ENCODE measurements at regions not wholly inside any gene's neighbourhood (a gene's known extent, or its start where the extent isn't known, plus 50 kb on each side); places are given as distances from the start of the nearest gene placed in this dataset.

DNA sequence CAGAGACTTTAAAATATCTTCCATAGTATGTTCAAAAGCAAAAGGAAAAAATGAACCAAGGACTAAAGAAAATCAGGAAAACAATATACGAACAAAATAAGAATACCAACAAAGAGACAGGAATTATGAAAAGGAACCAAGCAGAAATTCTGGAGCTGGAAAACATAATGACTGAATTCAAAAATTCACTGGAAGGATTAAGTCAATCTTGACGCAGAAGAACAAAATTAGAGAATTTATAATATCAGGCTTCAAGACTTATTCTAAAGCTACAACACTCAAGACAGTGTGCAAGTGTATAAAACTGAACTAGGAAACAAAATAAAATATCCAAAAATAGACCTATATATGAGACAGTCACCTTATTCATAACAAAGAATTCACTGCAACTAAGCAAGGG, 56.9 kb upstream of the GYPC start:
- H3K4me1 ChIP-seq (ENCODE audit: control insufficient read depth in 2 of 3, insufficient read depth in 2 of 3, low read depth in 1 of 3, low read length in 3 of 3) = no peaks in the 10 kb centered on the region
- H3K36me3 ChIP-seq (ENCODE audit: control insufficient read depth in 2 of 3, insufficient read depth in 3 of 3, low read length in 3 of 3) = no peaks in the 10 kb centered on the region
- FAIRE-seq (no peak), DNase-seq (no peak)
- TF ChIP-seq CTCF (IDR thresholded peaks at IDR 0.05; ENCODE audit: borderline replicate concordance, extremely low read depth, insufficient read depth) = no peak
- no peak overlapping the region for H3K27ac ChIP-seq (ENCODE audit: low read depth in 2 of 2, low read length in 2 of 2)
- H3K4me3 ChIP-seq (ENCODE audit: low read length in 3 of 3) = no peak overlapping the region
- peaks cover 0 to 4% (median 3%) of the 10 kb centered on the region in 3 donors for H3K9me3 ChIP-seq (ENCODE audit: control insufficient read depth in 2 of 3, insufficient read depth in 1 of 3, low read length in 3 of 3)
- H3K27me3 ChIP-seq (ENCODE audit: control insufficient read depth, insufficient read depth, low read length) = no peaks in the 10 kb centered on the region
- no peak overlapping the region for H3K9ac ChIP-seq (ENCODE audit: low read length in 3 of 3)
- intact Hi-C loops (cut with DNase I) = no loop called here

DNA sequence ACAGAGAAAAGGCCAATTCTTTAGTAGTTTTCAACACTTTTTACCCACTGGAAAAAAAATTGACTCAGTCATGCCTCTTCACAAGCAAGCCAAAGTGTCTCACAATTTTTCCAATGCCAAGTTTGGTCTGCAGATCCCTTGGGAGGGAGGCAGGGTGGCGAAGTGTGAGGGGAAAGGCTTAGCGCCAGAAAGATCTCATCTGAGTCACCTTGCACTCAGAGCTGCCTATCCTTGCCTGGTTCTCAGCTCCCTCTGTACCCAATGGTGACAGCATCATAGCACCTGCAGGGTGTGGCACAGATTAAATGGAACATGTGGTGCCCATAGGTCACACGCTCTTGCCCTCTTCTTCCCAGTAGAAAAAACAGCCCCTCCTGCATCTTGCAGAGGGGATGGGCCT, 55.2 kb upstream of the GYPC start:
- H3K9ac ChIP-seq (ENCODE audit: low read length in 3 of 3) = no peak overlapping the region
- no peaks in the 10 kb centered on the region for H3K4me1 ChIP-seq (ENCODE audit: control insufficient read depth in 2 of 3, insufficient read depth in 2 of 3, low read depth in 1 of 3, low read length in 3 of 3)
- no peak for DNase-seq
- H3K36me3 ChIP-seq (ENCODE audit: control insufficient read depth in 2 of 3, insufficient read depth in 3 of 3, low read length in 3 of 3) = no peaks in the 10 kb centered on the region
- no peak overlapping the region for H3K4me3 ChIP-seq (ENCODE audit: low read length in 3 of 3)
- intact Hi-C loops (cut with DNase I) = no loop called here
- H3K27ac ChIP-seq (ENCODE audit: low read depth in 2 of 2, low read length in 2 of 2) = no peak overlapping the region
- H3K9me3 ChIP-seq (ENCODE audit: control insufficient read depth in 2 of 3, insufficient read depth in 1 of 3, low read length in 3 of 3) = peaks cover 0 to 4% (median 3%) of the 10 kb centered on the region in 3 donors
- no peak for FAIRE-seq
- TF ChIP-seq CTCF (IDR thresholded peaks at IDR 0.05; ENCODE audit: borderline replicate concordance, extremely low read depth, insufficient read depth) = no peak
- no peaks in the 10 kb centered on the region for H3K27me3 ChIP-seq (ENCODE audit: control insufficient read depth, insufficient read depth, low read length)

DNA sequence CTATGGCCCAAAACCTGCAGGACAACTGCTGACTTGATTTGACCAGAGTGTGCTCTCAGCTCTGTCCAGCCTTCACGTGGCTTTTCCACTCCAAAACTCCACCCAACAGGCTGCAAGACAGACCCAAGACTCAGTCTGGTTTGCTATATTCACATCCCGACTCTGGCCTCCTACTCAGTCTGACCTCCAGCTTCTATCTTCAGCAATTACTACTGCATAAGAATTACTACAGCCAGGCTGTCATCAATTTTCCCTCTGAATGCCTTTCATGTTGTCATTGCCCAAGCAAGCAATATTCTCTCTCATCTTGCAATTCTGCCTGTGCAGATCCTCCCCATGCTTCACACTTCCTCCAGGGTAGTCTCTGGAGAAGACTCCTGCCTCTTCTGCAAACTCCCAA, 53.6 kb upstream of the GYPC start:
- Histone ChIP-seq H3K9ac (ENCODE audit: low read length in 3 of 3) (no peak overlapping the region), H3K36me3 (ENCODE audit: control insufficient read depth in 2 of 3, insufficient read depth in 3 of 3, low read length in 3 of 3) (no peaks in the 10 kb centered on the region), H3K4me3 (ENCODE audit: low read length in 3 of 3) (no peak overlapping the region), H3K4me1 (ENCODE audit: control insufficient read depth in 2 of 3, insufficient read depth in 2 of 3, low read depth in 1 of 3, low read length in 3 of 3) (no peaks in the 10 kb centered on the region), H3K27me3 (ENCODE audit: control insufficient read depth, insufficient read depth, low read length) (no peaks in the 10 kb centered on the region), H3K27ac (ENCODE audit: low read depth in 2 of 2, low read length in 2 of 2) (no peak overlapping the region), H3K9me3 (ENCODE audit: control insufficient read depth in 2 of 3, insufficient read depth in 1 of 3, low read length in 3 of 3) (peaks cover 0 to 7% (median 3%) of the 10 kb centered on the region in 3 donors)
- no peak for TF ChIP-seq CTCF (IDR thresholded peaks at IDR 0.05; ENCODE audit: borderline replicate concordance, extremely low read depth, insufficient read depth)
- FAIRE-seq (no peak), DNase-seq (no peak)
- intact Hi-C loops (cut with DNase I) = no loop called here
